PFSK-1 (cell line): ENCODE measurements at regions not wholly inside any gene's neighbourhood (a gene's known extent, or its start where the extent isn't known, plus 50 kb on each side); places are given as distances from the start of the nearest gene placed in this dataset.

ENCODE experiments used
- POLR2AphosphoS5 ChIP-seq: IDR thresholded peaks from 2 replicates; pipeline ENCODE4 v1.6.1; 2012; ENCODE audit warnings: low read depth, mild to moderate bottlenecking, control low read depth, low read length, moderate library complexity
- REST ChIP-seq, 2 experiments: IDR thresholded peaks; 2 replicates each; pipeline versions ENCODE4 v1.6.1 to v1.8.0; 2011 to 2012; ENCODE audit warnings: low read depth in 2 of 2, low read length in 2 of 2, control low read depth in 1 of 2, inconsistent platforms in 1 of 2, mild to moderate bottlenecking in 1 of 2, moderate library complexity in 1 of 2; ENCODE audit not compliant: insufficient read depth in 1 of 2
- SIN3A ChIP-seq: IDR thresholded peaks from 2 replicates; pipeline ENCODE4 v1.6.1; 2012; ENCODE audit warnings: mild to moderate bottlenecking, low read length, moderate library complexity, borderline replicate concordance; ENCODE audit not compliant: insufficient read depth

GRCh38 chr9:7607421-7607820 is 192.2 kb downstream of the DMAC1 start:
- no peak for TF ChIP-seq SIN3A
- TF ChIP-seq POLR2AphosphoS5: no peak
- no peak for TF ChIP-seq REST (IDR thresholded peaks at IDR 0.05; ENCODE audit: insufficient read depth in 1 of 2, low read depth in 2 of 2, low read length in 2 of 2)
